Astrocyte (in vitro differentiated cells and primary cell): ENCODE measurements at regions not wholly inside any gene's neighbourhood (a gene's known extent, or its start where the extent isn't known, plus 50 kb on each side); places are given as distances from the start of the nearest gene placed in this dataset.

Source experiments
- CTCF ChIP-seq: IDR thresholded peaks from 2 replicates; pipeline ENCODE4 v1.5.1; 2011; ENCODE audit warnings: low read depth, mild to moderate bottlenecking, inconsistent platforms, low read length, moderate library complexity; ENCODE audit not compliant: insufficient read depth
- EZH2 ChIP-seq: IDR thresholded peaks from 2 replicates; pipeline ENCODE4 v1.6.1; 2012; ENCODE audit warnings: mild to moderate bottlenecking, low read length, inconsistent platforms; ENCODE audit not compliant: insufficient read depth

GRCh38 chr4:174425669-174426068, 96.6 kb downstream of the HPGD start:
- TF ChIP-seq CTCF: no peak
- TF ChIP-seq EZH2: no peak
